ENCODE measurements at regions not wholly inside any gene's neighbourhood (a gene's known extent, or its start where the extent isn't known, plus 50 kb on each side); places are given as distances from the start of the nearest gene placed in this dataset.
"Not testable (repeated sequence)": the region's sequence is repeated elsewhere in the genome, so short reads cannot be mapped to it uniquely, and the experiment has no call there.

- no peak for FAIRE-seq
Measured at GRCh38 chr7:22066522-22066921, 120.8 kb upstream of the CDCA7L start.

- FAIRE-seq, result no peak
Measured at GRCh38 chr7:22064816-22065215, 119.1 kb upstream of the CDCA7L start.

- no peak for FAIRE-seq
Measured at GRCh38 chr7:22061775-22062174, 116.1 kb upstream of the CDCA7L start.

GRCh38 chr7:22060863-22061262, 115.2 kb upstream of the CDCA7L start:
- no peak for FAIRE-seq

- no peak for FAIRE-seq
Measured at GRCh38 chr7:22060197-22060596, 114.5 kb upstream of the CDCA7L start.

- no peak for FAIRE-seq
Measured at GRCh38 chr7:22055226-22055625, 109.5 kb upstream of the CDCA7L start.

GRCh38 chr7:22052674-22053365, 107.1 kb upstream of the CDCA7L start:
- FAIRE-seq, result no peak

GRCh38 chr7:22051886-22052673, 106.4 kb upstream of the CDCA7L start:
- no peak for FAIRE-seq

- no peak for FAIRE-seq
Measured at GRCh38 chr7:22049766-22050500, 104.2 kb upstream of the CDCA7L start.

- FAIRE-seq, result no peak
Measured at GRCh38 chr7:22043367-22043766, 97.7 kb upstream of the CDCA7L start.

- FAIRE-seq, result no peak
Measured at GRCh38 chr7:22040923-22041595, 95.4 kb upstream of the CDCA7L start.

GRCh38 chr7:22039670-22040069, 94.0 kb upstream of the CDCA7L start:
- no peak for FAIRE-seq

- FAIRE-seq, result not testable (repeated sequence)
Measured at GRCh38 chr7:22032356-22032755, 86.7 kb upstream of the CDCA7L start.

- FAIRE-seq, result not testable (repeated sequence)
Measured at GRCh38 chr7:22028656-22029055, 83.0 kb upstream of the CDCA7L start.

GRCh38 chr7:22027475-22027874, 81.8 kb upstream of the CDCA7L start:
- FAIRE-seq, result no peak

- FAIRE-seq, result no peak
Measured at GRCh38 chr7:22025983-22026382, 80.3 kb upstream of the CDCA7L start.

GRCh38 chr7:22025075-22025474, 79.4 kb upstream of the CDCA7L start:
- peak; percentile 97 for FAIRE-seq

GRCh38 chr7:22019931-22020330, 74.2 kb upstream of the CDCA7L start:
- FAIRE-seq, result no peak

GRCh38 chr7:22016507-22016906, 70.8 kb upstream of the CDCA7L start:
- FAIRE-seq, result no peak

- no peak for FAIRE-seq
Measured at GRCh38 chr7:22013711-22014110, 68.0 kb upstream of the CDCA7L start.

GRCh38 chr7:22008683-22009082, 63.0 kb upstream of the CDCA7L start:
- FAIRE-seq, result no peak

- FAIRE-seq, result no peak
Measured at GRCh38 chr7:22008087-22008486, 62.4 kb upstream of the CDCA7L start.

- no peak for FAIRE-seq
Measured at GRCh38 chr7:22005151-22005550, 59.5 kb upstream of the CDCA7L start.

All from A204.1 (cell line).